ENCODE measurements at regions not wholly inside any gene's neighbourhood (a gene's known extent, or its start where the extent isn't known, plus 50 kb on each side); places are given as distances from the start of the nearest gene placed in this dataset.
"Not testable (repeated sequence)": the region's sequence is repeated elsewhere in the genome, so short reads cannot be mapped to it uniquely, and the experiment has no call there.

GRCh38 chr18:14962626-14963025 lies 214.7 kb downstream of the ANKRD30B start:
- intact Hi-C loops (cut with micrococcal nuclease): no loop called here
- no peaks in the 10 kb centered on the region for H3K4me1 Mint-ChIP-seq

GRCh38 chr18:14963246-14963645 lies 215.3 kb downstream of the ANKRD30B start:
- H3K4me1 ChIP-seq (ENCODE audit: insufficient read depth, low read length): no peaks in the 10 kb centered on the region
- intact Hi-C loops (cut with micrococcal nuclease): no loop called here
- POLR2A ChIA-PET (ENCODE audit: partially characterized antibody): no interaction called here

More at GRCh38 chr18:14962626-14963025, 214.7 kb downstream of the ANKRD30B start:
- no peak overlapping the region for H3K27ac ChIP-seq (ENCODE audit: low read depth, low read length)
- CTCF ChIA-PET (ENCODE audit: partially characterized antibody): interaction anchor here (1.3 kb wide), 1 partner anchor 10 kb away, joined by 3 read pairs; no protein-coding TSS in a partner anchor
- peaks cover 0 to 2% (median 0%) of the 10 kb centered on the region in 8 donors for H3K9me3 Mint-ChIP-seq
- no peaks in the 10 kb centered on the region for H3K36me3 ChIP-seq (ENCODE audit: insufficient read depth, low read length)
- no peaks in the 10 kb centered on the region for H3K27me3 ChIP-seq (ENCODE audit: insufficient read depth, low read length)
- peaks cover 0 to 3% of the 10 kb centered on the region in 2 donors for H3K27me3 Mint-ChIP-seq
- no peak overlapping the region for H3K4me3 Mint-ChIP-seq
- no peak overlapping the region for H3K27ac Mint-ChIP-seq
- DNase-seq: no peak
- POLR2A ChIA-PET (ENCODE audit: partially characterized antibody): no interaction called here
- no peaks in the 10 kb centered on the region for H3K36me3 Mint-ChIP-seq
- H3K4me1 ChIP-seq (ENCODE audit: insufficient read depth, low read length): no peaks in the 10 kb centered on the region
- H3K4me3 ChIP-seq (ENCODE audit: low read length in 2 of 2): no peak overlapping the region
- H3K9me3 ChIP-seq (ENCODE audit: control insufficient read depth in 1 of 2, low read length in 2 of 2): no peaks in the 10 kb centered on the region

GRCh38 chr18:14964002-14964401 lies 216.0 kb downstream of the ANKRD30B start:
- no peaks in the 10 kb centered on the region for H3K9me3 Mint-ChIP-seq
- no peaks in the 10 kb centered on the region for H3K9me3 ChIP-seq (ENCODE audit: control insufficient read depth in 1 of 2, low read length in 2 of 2)
- no peaks in the 10 kb centered on the region for H3K36me3 ChIP-seq (ENCODE audit: insufficient read depth, low read length)
- no peaks in the 10 kb centered on the region for H3K27me3 ChIP-seq (ENCODE audit: insufficient read depth, low read length)
- ChIA-PET CTCF (ENCODE audit: partially characterized antibody) (no interaction called here), POLR2A (ENCODE audit: partially characterized antibody) (no interaction called here)
- peaks cover 0 to 3% of the 10 kb centered on the region in 2 donors for H3K27me3 Mint-ChIP-seq
- no peak overlapping the region for H3K27ac ChIP-seq (ENCODE audit: low read depth, low read length)
- no peaks in the 10 kb centered on the region for H3K4me1 ChIP-seq (ENCODE audit: insufficient read depth, low read length)
- H3K36me3 Mint-ChIP-seq: no peaks in the 10 kb centered on the region
- H3K4me3 Mint-ChIP-seq: no peak overlapping the region
- no peak overlapping the region for H3K4me3 ChIP-seq (ENCODE audit: low read length in 2 of 2)
- intact Hi-C loops (cut with micrococcal nuclease): no loop called here
- H3K27ac Mint-ChIP-seq: no peak overlapping the region
- no peaks in the 10 kb centered on the region for H3K4me1 Mint-ChIP-seq
- DNase-seq: no peak

More at GRCh38 chr18:14963246-14963645, 215.3 kb downstream of the ANKRD30B start:
- CTCF ChIA-PET (ENCODE audit: partially characterized antibody): interaction anchor here (1.3 kb wide), 1 partner anchor 9 kb away, joined by 3 read pairs; no protein-coding TSS in a partner anchor
- no peaks in the 10 kb centered on the region for H3K9me3 ChIP-seq (ENCODE audit: control insufficient read depth in 1 of 2, low read length in 2 of 2)
- no peak overlapping the region for H3K27ac ChIP-seq (ENCODE audit: low read depth, low read length)
- H3K36me3 ChIP-seq (ENCODE audit: insufficient read depth, low read length): no peaks in the 10 kb centered on the region
- H3K4me3 Mint-ChIP-seq: no peak overlapping the region
- no peak overlapping the region for H3K27ac Mint-ChIP-seq
- no peaks in the 10 kb centered on the region for H3K36me3 Mint-ChIP-seq
- peaks cover 0 to under 1% (median 0%) of the 10 kb centered on the region in 8 donors for H3K9me3 Mint-ChIP-seq
- no peaks in the 10 kb centered on the region for H3K4me1 Mint-ChIP-seq
- DNase-seq: no peak
- no peak overlapping the region for H3K4me3 ChIP-seq (ENCODE audit: low read length in 2 of 2)
- peaks cover 0 to 3% of the 10 kb centered on the region in 2 donors for H3K27me3 Mint-ChIP-seq
- no peaks in the 10 kb centered on the region for H3K27me3 ChIP-seq (ENCODE audit: insufficient read depth, low read length)

- intact Hi-C loops (cut with micrococcal nuclease): no loop called here
- Histone ChIP-seq H3K27ac (ENCODE audit: low read depth, low read length) (no peak overlapping the region), H3K4me3 (ENCODE audit: low read length in 2 of 2) (no peak overlapping the region), H3K27me3 (ENCODE audit: insufficient read depth, low read length) (no peaks in the 10 kb centered on the region), H3K4me1 (ENCODE audit: insufficient read depth, low read length) (no peaks in the 10 kb centered on the region), H3K36me3 (ENCODE audit: insufficient read depth, low read length) (no peaks in the 10 kb centered on the region), H3K9me3 (ENCODE audit: control insufficient read depth in 1 of 2, low read length in 2 of 2) (no peaks in the 10 kb centered on the region)
- no peak for DNase-seq
- Mint-ChIP-seq H3K27me3 (peaks cover 0 to 3% of the 10 kb centered on the region in 2 donors), H3K36me3 (no peaks in the 10 kb centered on the region), H3K4me3 (no peak overlapping the region), H3K9me3 (no peaks in the 10 kb centered on the region), H3K4me1 (no peaks in the 10 kb centered on the region), H3K27ac (no peak overlapping the region)
- CTCF ChIA-PET (ENCODE audit: partially characterized antibody): no interaction called here
- POLR2A ChIA-PET (ENCODE audit: partially characterized antibody): no interaction called here
Observed at GRCh38 chr18:14964406-14964805, 216.4 kb downstream of the ANKRD30B start.

- H3K4me3 Mint-ChIP-seq; H3K9me3 Mint-ChIP-seq; H3K36me3 ChIP-seq (ENCODE audit: insufficient read depth, low read length); H3K27ac ChIP-seq (ENCODE audit: low read depth, low read length); DNase-seq; CTCF ChIA-PET (ENCODE audit: partially characterized antibody); H3K36me3 Mint-ChIP-seq; H3K4me3 ChIP-seq (ENCODE audit: low read length in 2 of 2); POLR2A ChIA-PET (ENCODE audit: partially characterized antibody); H3K27me3 Mint-ChIP-seq; H3K4me1 ChIP-seq (ENCODE audit: insufficient read depth, low read length); H3K27ac Mint-ChIP-seq; H3K4me1 Mint-ChIP-seq; H3K27me3 ChIP-seq (ENCODE audit: insufficient read depth, low read length); intact Hi-C loops (cut with micrococcal nuclease); H3K9me3 ChIP-seq (ENCODE audit: control insufficient read depth in 1 of 2, low read length in 2 of 2): not testable (repeated sequence)
Observed at GRCh38 chr18:14964976-14965375, 217.0 kb downstream of the ANKRD30B start.

GRCh38 chr18:14965553-14965952 lies 217.6 kb downstream of the ANKRD30B start:
- ChIA-PET CTCF (ENCODE audit: partially characterized antibody) (no interaction called here), POLR2A (ENCODE audit: partially characterized antibody) (no interaction called here)
- Mint-ChIP-seq H3K27ac (no peak overlapping the region), H3K27me3 (peaks cover 0 to 3% of the 10 kb centered on the region in 2 donors), H3K9me3 (no peaks in the 10 kb centered on the region), H3K4me3 (no peak overlapping the region), H3K36me3 (no peaks in the 10 kb centered on the region), H3K4me1 (no peaks in the 10 kb centered on the region)
- intact Hi-C loops (cut with micrococcal nuclease): no loop called here
- Histone ChIP-seq H3K9me3 (ENCODE audit: control insufficient read depth in 1 of 2, low read length in 2 of 2) (no peaks in the 10 kb centered on the region), H3K27ac (ENCODE audit: low read depth, low read length) (no peak overlapping the region), H3K4me3 (ENCODE audit: low read length in 2 of 2) (no peak overlapping the region), H3K36me3 (ENCODE audit: insufficient read depth, low read length) (no peaks in the 10 kb centered on the region), H3K4me1 (ENCODE audit: insufficient read depth, low read length) (no peaks in the 10 kb centered on the region), H3K27me3 (ENCODE audit: insufficient read depth, low read length) (no peaks in the 10 kb centered on the region)
- no peak for DNase-seq

- DNase-seq; intact Hi-C loops (cut with micrococcal nuclease); POLR2A ChIA-PET (ENCODE audit: partially characterized antibody): not testable (repeated sequence)
Observed at GRCh38 chr18:14967246-14967645, 219.3 kb downstream of the ANKRD30B start.

GRCh38 chr18:14969500-14969899 lies 221.5 kb downstream of the ANKRD30B start:
- intact Hi-C loops (cut with micrococcal nuclease): no loop called here
- Mint-ChIP-seq H3K9me3 (peaks cover 0 to 2% (median 0%) of the 10 kb centered on the region in 8 donors), H3K27me3 (peaks cover 1 to 3% of the 10 kb centered on the region in 2 donors), H3K4me1 (no peaks in the 10 kb centered on the region), H3K27ac (no peak overlapping the region), H3K36me3 (no peaks in the 10 kb centered on the region), H3K4me3 (no peak overlapping the region)
- Histone ChIP-seq H3K27ac (ENCODE audit: low read depth, low read length) (no peak overlapping the region), H3K4me3 (ENCODE audit: low read length in 2 of 2) (no peak overlapping the region), H3K9me3 (ENCODE audit: control insufficient read depth in 1 of 2, low read length in 2 of 2) (no peaks in the 10 kb centered on the region), H3K27me3 (ENCODE audit: insufficient read depth, low read length) (no peaks in the 10 kb centered on the region), H3K4me1 (ENCODE audit: insufficient read depth, low read length) (no peaks in the 10 kb centered on the region), H3K36me3 (ENCODE audit: insufficient read depth, low read length) (no peaks in the 10 kb centered on the region)
- POLR2A ChIA-PET (ENCODE audit: partially characterized antibody): no interaction called here
- DNase-seq: no peak
- CTCF ChIA-PET (ENCODE audit: partially characterized antibody): no interaction called here

More at GRCh38 chr18:14967246-14967645, 219.3 kb downstream of the ANKRD30B start:
- H3K27ac ChIP-seq (ENCODE audit: low read depth, low read length); H3K36me3 Mint-ChIP-seq; H3K4me1 ChIP-seq (ENCODE audit: insufficient read depth, low read length); H3K27me3 ChIP-seq (ENCODE audit: insufficient read depth, low read length); H3K9me3 Mint-ChIP-seq; CTCF ChIA-PET (ENCODE audit: partially characterized antibody); H3K4me1 Mint-ChIP-seq; H3K9me3 ChIP-seq (ENCODE audit: control insufficient read depth in 1 of 2, low read length in 2 of 2); H3K36me3 ChIP-seq (ENCODE audit: insufficient read depth, low read length); H3K27ac Mint-ChIP-seq; H3K4me3 ChIP-seq (ENCODE audit: low read length in 2 of 2); H3K4me3 Mint-ChIP-seq; H3K27me3 Mint-ChIP-seq: not testable (repeated sequence)
